SU-DHL-6 (cell line): ENCODE measurements at regions not wholly inside any gene's neighbourhood (a gene's known extent, or its start where the extent isn't known, plus 50 kb on each side); places are given as distances from the start of the nearest gene placed in this dataset.

Experiments
- CTCF ChIP-seq: fragments of 200-600 bp; sonication (generic); IDR thresholded peaks from one replicate; pipeline ENCODE4 v1.5.1; 2017; ENCODE audit warnings: antibody characterized with exemption, mild to moderate bottlenecking, low read length, moderate library complexity; ENCODE audit not compliant: insufficient read depth, poor library complexity, severe bottlenecking
- EZH2phosphoT487 ChIP-seq: fragments of 200-600 bp; sonication (generic), shearing (Covaris generic); conservative IDR thresholded peaks from 2 replicates; pipeline ENCODE4 v1.6.1; 2018; ENCODE audit warnings: mild to moderate bottlenecking, antibody characterized with exemption, low read length, moderate library complexity, mixed read lengths

GRCh38 chr12:17334784-17335183 is 728.8 kb upstream of the LMO3 start:
- TF ChIP-seq EZH2phosphoT487 (no peak), CTCF (no peak)
